Mucosa of descending colon (tissue), 3 donors: ENCODE measurements at regions not wholly inside any gene's neighbourhood (a gene's known extent, or its start where the extent isn't known, plus 50 kb on each side); places are given as distances from the start of the nearest gene placed in this dataset.

Experiments used
- ATAC-seq: fragments of 200-7000 bp; cut with Tn5 transposase; one replicate; pipeline ENCODE4 v1.9.1; 2020; ENCODE audit warnings: mild to moderate bottlenecking, moderate library complexity
- DNase-seq, 3 donors: peaks; one replicate each; pipeline ENCODE4 v3.0.0-alpha.2; 2020
- H3K36me3 ChIP-seq: fragments of 200-600 bp; one replicate; pipeline ENCODE4 v1.8.0; 2021; ENCODE audit warnings: low read depth, mild to moderate bottlenecking
- H3K4me1 ChIP-seq: fragments of 200-600 bp; one replicate; pipeline ENCODE4 v1.8.0; 2021; ENCODE audit warnings: low read depth, mild to moderate bottlenecking
- H3K4me3 ChIP-seq: fragments of 200-600 bp; one replicate; pipeline ENCODE4 v1.8.0; 2021; ENCODE audit warnings: mild to moderate bottlenecking
- H3K9me3 ChIP-seq: fragments of 200-600 bp; one replicate; pipeline ENCODE4 v1.8.0; 2021; ENCODE audit warnings: mild to moderate bottlenecking
- intact Hi-C, 2 donors: fragments of 100-400 bp; cut with DNase I in 1 of 2; cut with micrococcal nuclease in 1 of 2; formaldehyde crosslinking; loops; one replicate each; pipeline versions ENCODE4 v1.11.0 to v1.11.1; 2022; cut with DNase I, micrococcal nuclease
- TF ChIP-seq, protein P1 (sequence below): fragments of 200-600 bp; IDR thresholded peaks from one replicate; pipeline ENCODE4 v1.8.0; 2022; ENCODE audit warnings: antibody characterized with exemption, mild to moderate bottlenecking
- donor health status: DM: no; HTN: no; CAD: no; lungs with moderate emphysema.
- donor health status: DM: no; HTN: no; CAD: no.
- donor health status: DM: no; HTN: yes; CAD: no.

DNA sequence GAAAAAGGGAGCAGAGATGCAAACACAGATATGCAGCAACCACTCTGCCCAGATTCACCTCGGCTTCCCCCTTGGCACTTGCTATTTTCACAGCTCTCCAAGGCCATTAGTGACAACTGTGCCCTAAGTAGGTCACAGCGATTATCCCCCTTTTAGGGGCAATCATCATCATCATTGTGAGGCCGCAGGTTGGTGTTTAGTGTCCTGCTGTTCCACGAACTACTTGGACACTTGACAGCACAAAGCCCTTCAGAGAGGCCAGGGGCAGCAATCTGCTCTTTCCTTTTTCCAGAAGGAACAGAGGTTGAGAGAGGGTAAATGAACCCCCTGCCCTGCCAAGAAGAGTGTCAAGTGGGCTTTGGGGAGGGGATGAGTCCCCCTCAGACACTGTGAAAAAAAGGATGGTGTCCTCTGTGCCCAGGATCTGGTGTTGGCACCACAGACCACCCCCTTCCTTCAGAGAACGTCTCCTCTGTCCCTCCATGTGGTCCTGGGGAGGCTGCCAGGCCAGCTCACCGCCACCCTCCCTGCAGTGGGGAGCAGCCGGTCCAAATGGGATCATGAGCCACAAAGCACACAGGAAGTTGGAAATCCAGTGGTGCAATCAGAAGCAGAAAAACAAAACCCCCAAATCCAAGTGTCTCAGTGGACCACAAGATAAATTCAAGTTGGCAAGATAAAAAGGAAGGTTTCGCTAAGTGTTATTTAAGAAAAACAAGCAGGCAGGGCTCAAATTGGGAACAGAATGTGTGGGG lies 78.4 kb upstream of the MED9 start:
- DNase-seq (no peak), ATAC-seq (no peak)
- no peak overlapping the region for H3K4me3 ChIP-seq
- H3K36me3 ChIP-seq, result no peaks in the 10 kb centered on the region
- TF ChIP-seq, protein P1, sequence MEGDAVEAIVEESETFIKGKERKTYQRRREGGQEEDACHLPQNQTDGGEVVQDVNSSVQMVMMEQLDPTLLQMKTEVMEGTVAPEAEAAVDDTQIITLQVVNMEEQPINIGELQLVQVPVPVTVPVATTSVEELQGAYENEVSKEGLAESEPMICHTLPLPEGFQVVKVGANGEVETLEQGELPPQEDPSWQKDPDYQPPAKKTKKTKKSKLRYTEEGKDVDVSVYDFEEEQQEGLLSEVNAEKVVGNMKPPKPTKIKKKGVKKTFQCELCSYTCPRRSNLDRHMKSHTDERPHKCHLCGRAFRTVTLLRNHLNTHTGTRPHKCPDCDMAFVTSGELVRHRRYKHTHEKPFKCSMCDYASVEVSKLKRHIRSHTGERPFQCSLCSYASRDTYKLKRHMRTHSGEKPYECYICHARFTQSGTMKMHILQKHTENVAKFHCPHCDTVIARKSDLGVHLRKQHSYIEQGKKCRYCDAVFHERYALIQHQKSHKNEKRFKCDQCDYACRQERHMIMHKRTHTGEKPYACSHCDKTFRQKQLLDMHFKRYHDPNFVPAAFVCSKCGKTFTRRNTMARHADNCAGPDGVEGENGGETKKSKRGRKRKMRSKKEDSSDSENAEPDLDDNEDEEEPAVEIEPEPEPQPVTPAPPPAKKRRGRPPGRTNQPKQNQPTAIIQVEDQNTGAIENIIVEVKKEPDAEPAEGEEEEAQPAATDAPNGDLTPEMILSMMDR, result no peak
- H3K4me1 ChIP-seq, result no peaks in the 10 kb centered on the region
- H3K9me3 ChIP-seq, result no peaks in the 10 kb centered on the region
- intact Hi-C loops, result no loop called here

- Histone ChIP-seq H3K36me3 (no peaks in the 10 kb centered on the region), H3K9me3 (no peaks in the 10 kb centered on the region), H3K4me3 (no peak overlapping the region), H3K4me1 (no peaks in the 10 kb centered on the region)
- intact Hi-C loops, result no loop called here
- ATAC-seq (no peak), DNase-seq (no peak)
- TF ChIP-seq, protein P1, result no peak
Measured at GRCh38 chr17:17398943-17399926, 77.6 kb upstream of the MED9 start.

DNA sequence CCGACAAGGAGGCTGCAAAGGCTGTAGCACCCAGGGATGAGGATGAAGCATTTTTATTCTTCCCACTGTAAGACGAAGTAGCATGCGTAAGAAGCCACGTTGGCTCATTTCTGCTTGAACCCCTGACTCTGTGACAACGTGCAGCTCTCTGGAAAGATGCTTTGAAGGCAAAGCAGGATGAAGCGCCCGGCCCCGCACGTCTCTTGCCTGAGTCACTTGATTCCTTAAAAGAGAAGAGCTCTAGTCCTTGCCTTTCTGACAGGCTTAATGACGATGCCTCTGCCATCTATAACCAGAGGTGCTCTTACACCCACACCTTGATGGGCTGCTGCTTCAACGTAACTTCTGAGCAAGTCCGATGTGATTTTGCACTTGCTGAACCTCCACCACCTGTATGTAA lies 76.7 kb upstream of the MED9 start:
- Histone ChIP-seq H3K36me3 (no peaks in the 10 kb centered on the region), H3K4me3 (no peak overlapping the region), H3K4me1 (no peaks in the 10 kb centered on the region), H3K9me3 (no peaks in the 10 kb centered on the region)
- TF ChIP-seq, protein P1, result no peak
- intact Hi-C loops, result no loop called here
- DNase-seq (no peak), ATAC-seq (no peak)

DNA sequence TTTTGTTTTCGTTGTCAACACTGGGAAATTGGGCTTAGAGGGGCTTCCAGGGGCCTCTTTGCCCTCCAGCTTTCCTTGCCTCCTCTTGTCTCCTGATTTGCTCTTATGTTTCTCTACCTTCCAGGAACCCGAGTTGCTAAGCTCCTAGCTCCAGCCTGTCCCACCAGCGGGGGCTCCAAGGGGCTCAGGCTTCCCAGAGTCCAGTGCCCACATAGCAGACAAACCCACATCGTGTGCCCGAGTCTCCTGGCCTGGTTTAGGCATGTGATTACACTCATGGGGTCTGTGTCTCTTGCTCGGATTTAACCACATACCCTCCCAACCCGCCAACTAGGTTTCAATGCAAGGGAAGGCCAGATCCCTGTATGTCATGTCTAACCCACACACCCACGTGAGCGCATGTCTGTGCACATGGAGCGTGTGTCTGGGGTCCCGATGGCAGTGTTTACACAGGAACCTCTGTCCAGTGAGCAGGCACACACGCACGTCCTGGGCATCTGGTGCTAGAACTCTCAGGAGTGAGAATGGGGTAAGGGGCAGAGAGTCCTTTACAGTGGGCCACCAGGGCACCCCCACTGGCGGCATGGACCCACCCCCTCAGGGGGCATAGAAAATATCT lies 76.1 kb upstream of the MED9 start:
- H3K36me3 ChIP-seq, result no peaks in the 10 kb centered on the region
- DNase-seq, result no peak
- intact Hi-C loops, result no loop called here
- TF ChIP-seq, protein P1, result no peak
- no peaks in the 10 kb centered on the region for H3K9me3 ChIP-seq
- no peak overlapping the region for H3K4me3 ChIP-seq
- ATAC-seq, result no peak
- no peaks in the 10 kb centered on the region for H3K4me1 ChIP-seq

DNA sequence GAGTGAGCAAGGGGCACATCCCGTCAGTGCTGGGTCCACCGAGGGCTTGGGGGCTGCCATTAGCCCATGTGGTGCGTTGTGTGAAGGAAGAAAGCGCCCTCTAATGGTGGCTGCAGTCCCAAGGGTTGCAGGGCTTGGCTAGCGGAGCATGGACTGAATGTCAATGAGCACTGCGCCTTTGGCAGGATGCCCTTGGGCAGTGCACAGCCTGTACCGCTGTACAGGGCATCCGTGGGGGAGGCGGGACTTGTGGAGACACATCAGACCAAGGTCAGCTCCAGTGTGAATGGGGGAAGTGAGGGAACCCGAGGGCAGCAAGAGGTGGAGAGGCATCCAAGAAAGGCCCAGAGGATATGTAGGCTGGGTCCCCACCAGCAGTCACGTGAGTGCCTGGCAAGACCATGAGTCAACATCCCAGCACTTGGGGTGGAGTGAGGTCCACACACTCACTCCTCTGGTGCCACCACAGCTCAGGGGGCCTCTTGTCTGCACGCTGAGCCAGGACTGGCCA lies 75.5 kb upstream of the MED9 start:
- intact Hi-C loops, result no loop called here
- ATAC-seq (peak; percentile 33), DNase-seq (no peak)
- TF ChIP-seq, protein P1, result no peak
- no peaks in the 10 kb centered on the region for H3K9me3 ChIP-seq
- H3K36me3 ChIP-seq, result no peaks in the 10 kb centered on the region
- no peaks in the 10 kb centered on the region for H3K4me1 ChIP-seq
- H3K4me3 ChIP-seq, result no peak overlapping the region
